NCI-H1694 (cell line): ENCODE measurements at regions not wholly inside any gene's neighbourhood (a gene's known extent, or its start where the extent isn't known, plus 50 kb on each side); places are given as distances from the start of the nearest gene placed in this dataset.

Experiments
- DNase-seq: peaks from one replicate; lab custom pipeline; 2025; lab: John Stamatoyannopoulos, UW

GRCh38 chr7:25861601-25862260 lies 290.3 kb upstream of the NFE2L3 start:
- DNase-seq: no peak

- peak; percentile 100 for DNase-seq
Observed at GRCh38 chr7:25862261-25863004, 289.6 kb upstream of the NFE2L3 start.

GRCh38 chr7:25863005-25863728 lies 288.8 kb upstream of the NFE2L3 start:
- DNase-seq: peak; percentile 35

- DNase-seq: no peak
Observed at GRCh38 chr7:25863729-25864110, 288.3 kb upstream of the NFE2L3 start.

GRCh38 chr7:25864511-25864910 lies 287.5 kb upstream of the NFE2L3 start:
- no peak for DNase-seq

GRCh38 chr7:25864943-25865751 lies 286.9 kb upstream of the NFE2L3 start:
- DNase-seq: peak; percentile 69

- no peak for DNase-seq
Observed at GRCh38 chr7:25868509-25868908, 283.5 kb upstream of the NFE2L3 start.

- DNase-seq: peak; percentile 84
Observed at GRCh38 chr7:25870574-25870973, 281.4 kb upstream of the NFE2L3 start.

GRCh38 chr7:25876092-25876491 lies 275.9 kb upstream of the NFE2L3 start:
- no peak for DNase-seq

GRCh38 chr7:25877802-25878789 lies 273.9 kb upstream of the NFE2L3 start:
- no peak for DNase-seq

- DNase-seq: no peak
Observed at GRCh38 chr7:25879799-25880198, 272.2 kb upstream of the NFE2L3 start.

GRCh38 chr7:25881317-25882037 lies 270.5 kb upstream of the NFE2L3 start:
- no peak for DNase-seq

GRCh38 chr7:25882151-25882773 lies 269.7 kb upstream of the NFE2L3 start:
- no peak for DNase-seq

GRCh38 chr7:25884265-25884828 lies 267.7 kb upstream of the NFE2L3 start:
- no peak for DNase-seq

GRCh38 chr7:25885057-25885576 lies 266.9 kb upstream of the NFE2L3 start:
- no peak for DNase-seq

GRCh38 chr7:25886387-25887240 lies 265.4 kb upstream of the NFE2L3 start:
- DNase-seq: peak; percentile 41

GRCh38 chr7:25887266-25887665 lies 264.7 kb upstream of the NFE2L3 start:
- no peak for DNase-seq
